GM12878 (cell line): ENCODE measurements at regions not wholly inside any gene's neighbourhood (a gene's known extent, or its start where the extent isn't known, plus 50 kb on each side); places are given as distances from the start of the nearest gene placed in this dataset.

ENCODE experiments used
- ATAC-seq: fragments of 200-7000 bp; cut with Tn5 transposase; 3 replicates; pipeline ENCODE4 v1.9.1; 2020; ENCODE audit warnings: mild to moderate bottlenecking, moderate library complexity
- BruUV-seq: library from RNA; stranded (reverse); fragments of 400-500 nt; replicated peaks from 2 replicates; lab custom pipeline; 2021; lab: Mats Ljungman, UMichigan
- CTCF ChIA-PET: fragments of 300-600 bp; sonication (Branson Sonifier 250); formaldehyde crosslinking; extraction: SDS; loops from one replicate; lab custom pipeline; 2021; ENCODE audit warnings: inconsistent platforms; lab: Yijun Ruan, JAX
- POLR2A ChIA-PET: fragments of 350-600 bp; formaldehyde crosslinking; extraction: SDS; loops from one replicate; lab custom pipeline; 2021; ENCODE audit warnings: inconsistent platforms; lab: Charles Lee
- RAD21 ChIA-PET: fragments of 300-600 bp; sonication (Branson Sonifier 250); formaldehyde crosslinking; loops from one replicate; lab custom pipeline; 2023; ENCODE audit warnings: antibody characterized with exemption; ENCODE audit not compliant: unreplicated experiment; lab: Charles Lee
- SMC1A ChIA-PET: fragments of 300-600 bp; sonication (Branson Sonifier 250); formaldehyde crosslinking; loops from one replicate; lab custom pipeline; 2023; ENCODE audit not compliant: unreplicated experiment, uncharacterized antibody; lab: Charles Lee
- DNase-seq: peaks from one replicate; pipeline ENCODE4 v3.0.0-alpha.2; 2011; ENCODE audit warnings: low read depth, low spot score
- FAIRE-seq: peaks from 3 replicates; lab custom pipeline; 2011; peaks lifted over from hg19 to GRCh38; lab: Jason Lieb, UNC
- H2AFZ ChIP-seq: 2 replicates; pipeline ENCODE4 v1.6.0; 2011; ENCODE audit warnings: low read depth, low read length, control low read depth; ENCODE audit not compliant: control insufficient read depth
- H3K27ac ChIP-seq: 2 replicates; pipeline ENCODE4 v1.5.1; 2011; ENCODE audit warnings: control low read depth; ENCODE audit not compliant: control insufficient read depth, insufficient read depth
- H3K27me3 ChIP-seq, 2 experiments: replicated peaks in 1 of 2; 2 replicates each; pipeline versions ENCODE4 v1.6.0 to v1.6.1; 2011; ENCODE audit warnings: low read length in 1 of 2; ENCODE audit not compliant: control insufficient read depth in 2 of 2, insufficient read depth in 2 of 2
- H3K36me3 ChIP-seq, 2 experiments: 2 replicates each; pipeline ENCODE4 v1.5.1; 2011; ENCODE audit warnings: low read length in 1 of 2; ENCODE audit not compliant: control insufficient read depth in 2 of 2, insufficient read depth in 2 of 2
- H3K4me1 ChIP-seq: 2 replicates; pipeline ENCODE4 v1.6.1; 2011; ENCODE audit warnings: mild to moderate bottlenecking, low read length, moderate library complexity, mixed read lengths; ENCODE audit not compliant: control insufficient read depth, insufficient read depth
- H3K4me2 ChIP-seq: 2 replicates; pipeline ENCODE4 v1.6.0; 2011; ENCODE audit warnings: control low read depth; ENCODE audit not compliant: control insufficient read depth, insufficient read depth
- H3K4me3 ChIP-seq: fragments of 200-600 bp; sonication (generic); 2 replicates; pipeline ENCODE4 v1.5.1; 2016
- H3K79me2 ChIP-seq: 2 replicates; pipeline ENCODE4 v1.6.0; 2011; ENCODE audit warnings: low read length; ENCODE audit not compliant: control insufficient read depth, insufficient read depth
- H3K9ac ChIP-seq: 2 replicates; pipeline ENCODE4 v1.8.0; 2011; ENCODE audit warnings: low read length, control low read depth, mixed read lengths; ENCODE audit not compliant: control insufficient read depth, insufficient read depth
- H3K9me3 ChIP-seq: replicated peaks from 3 replicates; pipeline ENCODE4 v1.5.1; 2011; ENCODE audit warnings: mild to moderate bottlenecking, low read length; ENCODE audit not compliant: control insufficient read depth, insufficient read depth
- H4K20me1 ChIP-seq: 2 replicates; pipeline ENCODE4 v1.6.0; 2011; ENCODE audit not compliant: control insufficient read depth, insufficient read depth
- BACH1 ChIP-seq: fragments of 450-650 bp; IDR thresholded peaks from 2 replicates; pipeline ENCODE4 v1.6.1; 2017; ENCODE audit warnings: mild to moderate bottlenecking, borderline replicate concordance
- BMI1 ChIP-seq: fragments of 450-650 bp; IDR thresholded peaks from 2 replicates; pipeline ENCODE4 v1.6.1; 2016; ENCODE audit warnings: mild to moderate bottlenecking, moderate library complexity, borderline replicate concordance
- BRCA1 ChIP-seq: IDR thresholded peaks from 2 replicates; pipeline ENCODE4 v1.6.1; 2011; ENCODE audit warnings: low read depth, low read length, improper control_type of control experiment
- CBX3 ChIP-seq: fragments of 200-600 bp; sonication (generic); IDR thresholded peaks from 2 replicates; pipeline ENCODE4 v1.6.1; 2016; ENCODE audit warnings: low read depth, borderline replicate concordance
- CEBPB ChIP-seq, 2 experiments: fragments of 150-350 bp in 1 of 2; IDR thresholded peaks; 2 replicates each; pipeline ENCODE4 v1.6.1; 2012 to 2014; ENCODE audit warnings: low read depth in 2 of 2, low read length in 2 of 2, borderline replicate concordance in 1 of 2, inconsistent platforms in 1 of 2
- CHD1 ChIP-seq: IDR thresholded peaks from 2 replicates; pipeline ENCODE4 v1.6.1; 2012; ENCODE audit warnings: low read depth, low read length, improper control_type of control experiment
- CREB1 ChIP-seq: IDR thresholded peaks from 2 replicates; pipeline ENCODE4 v1.6.1; 2012; ENCODE audit warnings: low read depth, mild to moderate bottlenecking, inconsistent platforms
- ETV6 ChIP-seq, 2 experiments: fragments of 450-650 bp in 1 of 2; IDR thresholded peaks in 1 of 2; conservative IDR thresholded peaks in 1 of 2; 2 replicates each; pipeline ENCODE4 v1.6.1; 2014; ENCODE audit warnings: antibody characterized with exemption in 1 of 2, borderline replicate concordance in 1 of 2, low read depth in 1 of 2, mild to moderate bottlenecking in 1 of 2, moderate library complexity in 1 of 2
- GABPA ChIP-seq: IDR thresholded peaks from 2 replicates; pipeline ENCODE4 v1.6.1; 2014; ENCODE audit warnings: antibody characterized with exemption, low read depth, mild to moderate bottlenecking, inconsistent platforms
- HSF1 ChIP-seq: fragments of 150-350 bp; IDR thresholded peaks from 2 replicates; pipeline ENCODE4 v1.6.1; 2014; ENCODE audit warnings: mild to moderate bottlenecking, low read depth, low read length
- IKZF2 ChIP-seq, 2 experiments: fragments of 450-650 bp; IDR thresholded peaks; 2 replicates each; pipeline ENCODE4 v1.6.1; 2017; ENCODE audit warnings: mild to moderate bottlenecking in 2 of 2, moderate library complexity in 2 of 2
- JUNB ChIP-seq: IDR thresholded peaks from 2 replicates; pipeline ENCODE4 v1.6.1; 2016; ENCODE audit warnings: antibody characterized with exemption, mild to moderate bottlenecking
- KAT2A ChIP-seq: conservative IDR thresholded peaks from 2 replicates; pipeline ENCODE4 v1.6.1; 2011; ENCODE audit warnings: low read depth, low read length; ENCODE audit not compliant: control insufficient read depth
- MYB ChIP-seq: fragments of 150-350 bp; IDR thresholded peaks from 2 replicates; pipeline ENCODE4 v1.6.1; 2014; ENCODE audit warnings: mild to moderate bottlenecking, low read depth, low read length, borderline replicate concordance
- MYC ChIP-seq: IDR thresholded peaks from 2 replicates; pipeline ENCODE4 v1.6.1; 2011; ENCODE audit warnings: mild to moderate bottlenecking, low read length, moderate library complexity, inconsistent platforms; ENCODE audit not compliant: insufficient read depth, insufficient replicate concordance, insufficient read length, severe bottlenecking
- PKNOX1 ChIP-seq: fragments of 450-650 bp; IDR thresholded peaks from 2 replicates; pipeline ENCODE4 v1.6.1; 2016; ENCODE audit warnings: mild to moderate bottlenecking
- PML ChIP-seq: IDR thresholded peaks from 2 replicates; pipeline ENCODE4 v1.6.1; 2012; ENCODE audit warnings: low read length, inconsistent platforms
- SMAD5 ChIP-seq: IDR thresholded peaks from 2 replicates; pipeline ENCODE4 v1.6.1; 2016; ENCODE audit warnings: antibody characterized with exemption, low read depth
- ZNF24 ChIP-seq: fragments of 450-650 bp; IDR thresholded peaks from 2 replicates; pipeline ENCODE4 v1.6.1; 2017; ENCODE audit warnings: antibody characterized with exemption, mild to moderate bottlenecking
- WGBS: methylation state at CpG from one replicate; pipeline ENCODE4 v1.1.6; 2016; ENCODE audit warnings: low lambda C conversion rate; ENCODE audit not compliant: insufficient replicate concordance, insufficient coverage; ENCODE audit errors: missing lambda C conversion rate; 5-methylcytosine and 5-hydroxymethylcytosine counted together
- in situ Hi-C: fragments of 300-500 bp; cut with MboI; formaldehyde crosslinking; loops from 9 replicates; pipeline ENCODE4 v1.14.3; 2018; ENCODE audit warnings: mixed read lengths
- intact Hi-C: fragments of 100-400 bp; cut with micrococcal nuclease; formaldehyde crosslinking; loops from one replicate; pipeline ENCODE4 v1.14.2; 2022; ENCODE audit not compliant: unreplicated experiment

- no peak for TF ChIP-seq CBX3
- TF ChIP-seq IKZF2 (IDR thresholded peaks at IDR 0.05) = no peak
- TF ChIP-seq BMI1 = no peak
- no peak for TF ChIP-seq GABPA
- no peak for TF ChIP-seq CEBPB (IDR thresholded peaks at IDR 0.05; ENCODE audit: borderline replicate concordance in 1 of 2, low read depth in 2 of 2, low read length in 2 of 2)
- no peak for TF ChIP-seq CHD1
Observed at GRCh38 chr2:16195681-16196070, 255.3 kb downstream of the MYCN start (continued).

- WGBS = 9% methylated on average over 6 of the region's 6 CpGs
- no peaks in the 10 kb centered on the region for H3K27me3 ChIP-seq
- ChIA-PET RAD21 (no interaction called here), POLR2A (no interaction called here), CTCF (no interaction called here), SMC1A (no interaction called here)
- no peaks in the 10 kb centered on the region for H4K20me1 ChIP-seq
- FAIRE-seq (no peak), DNase-seq (no peak), ATAC-seq (no peak)
- no peak overlapping the region for H3K27ac ChIP-seq
- H3K36me3 ChIP-seq = no peaks in the 10 kb centered on the region
- no TSS peak for BruUV-seq
- H3K4me2 ChIP-seq = no peak overlapping the region
- no peaks in the 10 kb centered on the region for H3K79me2 ChIP-seq
- H2AFZ ChIP-seq = no peak overlapping the region
- in situ Hi-C loops = no loop called here
- H3K4me1 ChIP-seq = no peaks in the 10 kb centered on the region
- H3K9me3 ChIP-seq = no peaks in the 10 kb centered on the region
- no peak overlapping the region for H3K4me3 ChIP-seq
- H3K9ac ChIP-seq = no peak overlapping the region
- intact Hi-C loops = no loop called here
- TF ChIP-seq MYC (no peak), PKNOX1 (no peak), ZNF24 (no peak), PML (no peak), ETV6 (conservative IDR thresholded peaks at IDR 0.05 in 1 of 2, IDR thresholded peaks at IDR 0.05 in 1 of 2; ENCODE audit: borderline replicate concordance in 1 of 2, low read depth in 1 of 2) (no peak), JUNB (no peak), HSF1 (no peak), SMAD5 (no peak), CREB1 (no peak), BRCA1 (no peak), GABPA (no peak), KAT2A (no peak), MYB (no peak), BACH1 (no peak)
Observed at GRCh38 chr2:16194931-16195680, 254.8 kb downstream of the MYCN start.
